Suppressor macrophage treated with lipopolysaccharide for 1 hour (primary cell): ENCODE measurements at regions not wholly inside any gene's neighbourhood (a gene's known extent, or its start where the extent isn't known, plus 50 kb on each side); places are given as distances from the start of the nearest gene placed in this dataset.
A peak's percentile ranks its signal among the peaks of the same experiment; 100 is the strongest.

Source experiments
- DNase-seq, 3 donors: peaks; one replicate each; pipeline ENCODE4 v3.0.0-alpha.2; 2020 to 2022

DNA sequence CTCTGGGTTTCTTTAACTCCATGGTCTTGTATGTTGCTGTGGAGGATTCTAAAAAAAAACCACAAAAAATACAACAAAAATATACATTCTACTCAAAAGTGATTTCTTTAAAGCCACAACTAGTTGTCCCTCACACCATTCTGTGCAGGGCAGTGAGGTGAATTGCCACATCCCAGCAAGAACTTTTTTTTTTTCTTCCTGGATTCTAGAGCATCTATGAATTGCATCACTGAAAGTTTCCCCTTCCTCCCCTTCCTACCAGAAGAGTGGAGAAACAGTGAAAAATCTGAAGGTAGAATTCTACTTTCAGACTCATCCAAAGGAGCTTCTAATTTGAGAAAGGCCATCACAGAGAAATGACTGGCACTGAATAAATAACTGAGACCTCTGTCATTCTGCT lies 395.3 kb downstream of the AEBP2 start:
- no peak for DNase-seq

DNA sequence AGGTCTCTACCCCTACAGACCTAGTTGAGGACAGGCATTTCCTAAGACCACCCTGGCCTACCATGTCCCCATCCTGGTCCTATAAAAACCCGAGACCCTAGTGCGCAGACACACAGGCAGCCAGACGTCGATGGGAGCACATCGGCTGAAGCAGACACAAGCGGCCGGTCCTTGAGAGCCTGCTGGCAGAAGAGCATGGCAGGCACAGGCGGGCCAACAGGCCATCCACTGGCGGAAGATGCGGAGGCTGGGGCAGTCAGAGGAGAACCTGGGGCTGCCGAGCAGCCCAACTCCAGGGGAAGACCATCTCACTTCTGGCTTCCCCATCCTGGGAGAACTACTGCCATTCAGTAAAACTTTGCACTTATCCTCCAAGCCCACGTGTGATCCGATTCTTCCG lies 396.8 kb downstream of the AEBP2 start:
- no peak for DNase-seq

DNA sequence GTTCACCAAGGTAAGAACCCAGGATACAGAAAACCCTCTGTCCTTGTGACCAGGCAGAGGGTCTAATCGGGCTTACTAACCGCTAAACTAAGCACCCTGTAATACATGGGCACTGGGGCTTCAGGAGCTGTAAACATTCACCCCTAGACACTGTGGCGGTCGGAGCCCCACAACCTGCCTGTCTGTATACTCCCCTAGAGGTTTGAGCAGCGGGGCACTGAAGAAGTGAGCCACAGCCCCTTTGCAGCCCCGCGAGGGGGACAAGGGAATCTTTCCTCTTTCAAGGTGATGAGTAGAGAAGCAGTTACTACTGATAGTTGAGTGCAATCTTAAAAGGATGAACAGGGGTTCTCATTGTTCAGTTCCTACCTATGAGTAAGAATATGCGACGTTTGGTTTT lies 397.2 kb downstream of the AEBP2 start:
- no peak for DNase-seq

DNA sequence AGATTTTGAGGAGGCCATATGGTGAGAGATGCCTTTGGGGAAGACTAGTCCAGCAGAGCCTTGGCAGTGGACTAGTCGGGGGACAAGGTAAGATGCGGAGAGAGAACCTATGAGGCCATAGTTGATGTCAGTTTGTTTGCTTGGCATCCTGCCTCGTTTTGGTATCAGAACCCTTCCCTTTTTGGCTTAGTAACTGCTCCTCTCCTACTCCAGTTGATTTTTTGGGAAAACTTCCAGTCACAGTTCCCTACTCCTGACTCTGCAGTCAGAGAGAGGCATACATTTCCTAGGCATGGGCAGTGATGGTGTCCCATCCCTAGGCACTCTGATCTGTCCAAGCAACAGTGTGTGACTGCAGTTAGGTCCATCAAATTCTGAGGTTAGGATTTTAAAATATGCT lies 398.3 kb downstream of the AEBP2 start:
- DNase-seq = no peak

DNA sequence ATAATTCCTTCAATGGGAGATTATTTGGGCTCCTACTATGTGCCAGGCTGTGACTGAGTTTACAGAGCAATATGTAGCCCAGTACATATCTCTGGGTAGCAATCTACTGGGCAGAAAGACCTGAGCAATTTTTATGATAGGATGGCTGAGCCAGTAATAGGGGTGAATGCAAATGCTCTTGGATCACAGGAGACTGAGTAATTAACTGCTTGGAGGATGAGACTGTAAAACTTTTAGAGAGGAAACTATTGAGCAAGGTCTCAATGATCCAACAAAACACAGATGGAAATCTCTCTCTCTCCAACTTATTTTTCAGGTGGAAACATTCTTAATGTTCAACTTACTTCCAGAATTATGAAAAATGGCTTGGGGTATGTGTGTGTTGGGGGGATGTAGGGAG lies 402.2 kb downstream of the AEBP2 start:
- DNase-seq = no peak

DNA sequence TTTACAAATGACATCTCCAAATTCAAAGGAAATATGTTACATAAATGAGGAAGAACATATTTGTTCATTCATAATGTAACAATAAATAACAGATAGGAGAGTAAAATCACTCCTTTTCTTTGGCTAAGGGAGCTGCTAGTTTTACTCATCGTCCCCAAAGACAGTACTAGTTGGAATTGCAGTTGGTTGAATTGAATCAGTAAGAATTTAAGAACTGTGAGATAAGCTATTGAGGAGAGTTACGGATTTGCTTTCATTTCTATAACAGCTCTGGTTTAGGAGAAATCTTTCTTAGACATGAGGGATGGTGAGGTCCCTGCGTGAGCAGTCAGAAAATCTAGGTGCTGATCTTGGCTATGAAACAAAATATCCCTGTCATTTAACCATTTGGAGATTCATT lies 402.8 kb downstream of the AEBP2 start:
- no peak for DNase-seq

DNA sequence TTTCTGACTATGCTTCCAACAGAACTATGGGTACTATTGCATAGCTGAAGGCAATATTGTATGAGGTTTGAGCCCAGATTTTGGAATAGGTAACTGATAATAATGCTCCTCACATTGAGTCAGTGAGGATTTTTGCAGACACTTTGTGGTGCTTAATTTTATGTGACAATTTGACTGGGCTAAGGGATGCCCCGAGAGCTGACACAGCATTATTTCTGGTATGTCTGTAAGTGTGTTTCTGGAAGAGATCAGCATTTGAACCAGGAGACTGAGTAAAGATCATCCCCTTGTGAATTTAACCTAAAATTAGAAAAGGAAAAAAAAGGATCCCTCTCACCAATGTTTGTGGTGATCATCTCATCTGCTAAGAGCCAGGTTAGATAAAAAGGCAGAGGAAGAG lies 404.9 kb downstream of the AEBP2 start:
- no peak for DNase-seq

DNA sequence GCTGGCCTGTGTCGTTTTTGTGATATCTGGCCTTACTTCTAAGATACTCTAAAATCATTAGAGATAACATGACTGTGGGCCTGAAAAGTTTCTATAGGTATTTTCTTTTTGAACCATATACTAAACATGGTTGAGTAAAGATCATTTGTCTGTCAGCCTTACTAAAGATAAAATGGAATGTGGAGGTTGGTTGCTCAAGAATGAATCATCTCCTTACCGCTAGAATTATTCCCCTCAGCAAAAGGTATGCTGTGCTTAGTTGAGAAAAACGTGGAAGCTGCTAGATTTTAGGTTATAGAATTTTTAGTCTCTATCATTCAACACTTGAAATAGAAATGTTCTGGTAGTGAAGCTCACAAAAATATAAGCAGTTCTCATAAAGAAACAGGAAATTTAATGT lies 407.3 kb downstream of the AEBP2 start:
- peak in 2 of 3 donors; percentile 2 to 28 for DNase-seq

DNA sequence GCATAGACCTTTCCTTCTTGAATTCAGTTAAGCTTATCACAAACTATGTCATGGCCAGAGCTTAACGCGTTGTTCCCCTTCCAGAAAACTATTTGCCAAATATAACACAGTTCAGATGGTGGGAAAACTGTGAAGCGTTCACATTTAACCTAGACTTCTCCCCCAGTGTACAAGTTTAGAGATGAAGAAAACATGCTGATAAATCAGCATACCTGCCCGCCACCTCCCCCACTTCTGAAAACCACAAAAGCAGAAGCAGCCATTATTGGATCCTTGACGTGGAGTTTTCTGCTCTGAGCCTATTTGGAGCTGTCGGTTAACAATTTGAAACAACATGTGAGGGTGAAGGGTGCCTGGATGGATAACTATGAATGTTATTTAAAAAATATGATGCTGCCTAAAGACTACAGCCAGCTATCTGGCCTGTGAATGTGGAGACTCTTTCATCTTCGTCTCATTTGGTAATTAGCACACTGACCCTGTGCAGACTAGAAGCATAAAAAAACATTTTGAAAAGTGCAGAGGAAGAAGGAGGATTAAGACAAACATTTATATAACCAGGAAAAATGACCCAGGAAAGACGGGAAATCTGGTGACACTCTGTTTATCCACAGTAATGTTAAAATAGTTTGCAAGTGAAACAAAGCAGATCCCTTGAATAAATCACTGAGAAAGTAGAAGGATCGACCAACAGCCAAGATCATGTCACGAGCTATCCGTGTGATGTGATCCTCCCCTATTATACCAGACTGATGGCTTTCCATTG lies 408.2 kb downstream of the AEBP2 start:
- DNase-seq = no peak

DNA sequence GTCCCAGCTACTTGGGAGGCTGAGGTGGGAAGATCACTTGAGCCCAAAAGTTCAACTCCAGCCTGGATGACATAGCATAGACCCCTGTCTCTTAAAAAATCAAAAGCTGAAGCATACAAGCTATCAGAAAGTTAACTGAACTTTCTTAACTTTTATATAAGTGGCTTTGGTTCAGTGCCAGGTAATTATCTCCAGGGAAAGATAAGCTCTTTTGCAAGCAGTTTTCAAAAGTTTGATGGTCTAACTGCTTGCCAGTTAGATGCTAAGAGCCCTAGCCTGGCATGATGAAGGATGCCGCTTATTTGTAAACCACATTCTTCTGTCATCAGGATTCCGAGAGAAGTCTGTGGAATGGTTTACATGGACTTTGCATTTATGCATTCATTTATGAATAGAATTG lies 409.1 kb downstream of the AEBP2 start:
- no peak for DNase-seq

DNA sequence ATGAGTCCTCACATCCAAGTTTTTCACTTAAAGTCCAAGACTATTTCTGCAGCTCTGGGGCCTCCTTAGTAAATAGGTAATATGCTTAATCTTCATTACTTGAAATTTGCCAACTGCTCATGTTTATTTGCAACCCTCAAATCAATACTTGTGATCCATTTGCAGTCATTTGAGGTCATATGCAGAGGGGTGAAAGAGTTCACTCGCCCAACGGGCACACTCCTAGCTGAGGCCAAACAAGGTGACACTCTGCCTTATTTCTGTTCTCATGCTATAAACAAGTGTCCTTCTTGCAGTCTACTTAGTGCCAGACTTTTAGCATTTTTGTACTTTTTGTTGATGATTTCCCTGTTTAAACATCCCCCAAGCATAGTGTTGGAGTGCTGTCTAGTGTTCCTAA lies 409.9 kb downstream of the AEBP2 start:
- DNase-seq = no peak

DNA sequence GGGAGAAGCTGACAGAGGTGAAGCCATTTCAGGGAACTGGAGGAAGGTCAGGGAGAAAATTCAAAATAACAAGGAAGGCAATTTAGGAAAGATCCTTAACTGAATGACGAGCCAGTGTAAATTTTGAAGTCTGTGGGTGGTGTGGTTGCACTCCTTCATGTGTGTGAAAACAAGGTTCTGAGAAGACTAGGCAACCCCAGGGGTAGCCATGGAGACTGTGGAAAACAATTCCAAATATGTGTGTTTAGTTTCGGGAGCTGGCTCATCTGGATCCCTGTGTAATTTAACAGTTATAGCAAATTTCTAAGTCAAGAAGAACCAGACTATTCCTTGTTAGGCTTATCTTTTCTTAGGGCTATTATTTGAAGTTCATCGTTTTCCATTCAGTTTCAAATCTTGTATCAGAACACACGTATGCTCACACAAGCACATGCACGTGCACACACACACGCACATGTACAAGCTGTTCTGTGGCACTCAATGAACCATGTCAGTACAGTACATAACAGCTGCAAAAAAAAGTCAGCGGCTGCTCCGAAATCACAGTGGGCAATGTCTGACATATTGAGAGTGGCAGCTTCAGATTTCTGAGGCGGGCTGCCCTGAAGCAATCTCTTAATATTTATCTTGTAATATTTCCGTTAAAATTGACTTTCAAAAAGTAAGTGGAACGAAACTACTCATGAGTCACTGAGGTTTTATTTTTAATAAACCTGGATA lies 411.2 kb downstream of the AEBP2 start:
- DNase-seq = no peak

DNA sequence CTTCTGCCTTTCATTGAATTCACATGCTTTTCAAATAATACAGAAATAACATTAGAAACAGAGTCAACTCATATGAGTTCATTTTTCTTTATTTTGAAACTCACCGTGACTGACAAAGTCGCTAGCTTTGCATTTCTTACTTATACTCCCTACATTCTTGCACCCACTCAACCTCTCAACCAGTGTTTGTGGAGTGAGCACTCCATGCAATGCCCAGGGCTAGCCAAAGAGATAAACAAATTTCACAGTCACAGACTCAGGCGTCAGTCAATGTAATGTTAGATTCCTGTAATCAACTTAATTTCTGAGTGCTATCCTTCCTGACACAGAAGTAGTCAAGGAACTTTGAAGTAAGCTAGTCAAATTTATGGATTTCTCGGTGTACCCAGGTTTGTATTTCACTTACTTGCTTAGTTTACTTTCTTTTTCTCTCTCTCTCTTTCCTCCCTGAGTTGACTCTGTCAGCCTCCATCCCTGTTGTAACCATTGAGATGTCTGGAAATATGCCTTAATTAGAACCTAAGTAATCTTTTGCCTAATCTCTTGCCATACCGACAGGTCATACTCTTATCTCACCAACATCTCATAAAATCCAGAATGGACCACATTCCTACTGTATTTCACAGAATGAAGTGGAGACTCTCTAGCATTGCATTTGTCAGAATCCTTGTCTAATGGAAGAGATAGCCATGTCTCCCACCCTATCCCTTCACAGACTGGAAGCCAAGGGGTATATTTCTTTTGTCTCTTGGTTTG lies 413.0 kb downstream of the AEBP2 start:
- no peak for DNase-seq

DNA sequence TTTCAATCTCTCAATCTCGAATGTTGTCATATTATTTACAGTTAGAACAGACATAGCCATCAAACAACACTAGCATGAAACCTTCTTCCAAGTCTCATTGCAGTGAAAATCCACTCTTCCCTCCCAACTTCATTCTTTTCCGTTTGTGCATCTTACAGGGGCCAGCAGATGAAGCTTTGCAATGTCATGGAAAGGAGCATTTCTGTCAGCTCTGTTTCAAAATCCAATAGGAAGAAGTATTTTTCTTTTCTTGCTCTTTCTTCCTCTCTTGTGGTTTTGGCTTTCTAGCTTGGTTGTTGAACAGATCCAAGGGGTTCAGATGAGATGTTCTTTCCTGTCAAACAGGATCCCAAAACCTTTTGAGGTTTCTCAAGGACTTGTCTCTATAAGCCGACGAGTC lies 416.6 kb downstream of the AEBP2 start:
- no peak for DNase-seq

DNA sequence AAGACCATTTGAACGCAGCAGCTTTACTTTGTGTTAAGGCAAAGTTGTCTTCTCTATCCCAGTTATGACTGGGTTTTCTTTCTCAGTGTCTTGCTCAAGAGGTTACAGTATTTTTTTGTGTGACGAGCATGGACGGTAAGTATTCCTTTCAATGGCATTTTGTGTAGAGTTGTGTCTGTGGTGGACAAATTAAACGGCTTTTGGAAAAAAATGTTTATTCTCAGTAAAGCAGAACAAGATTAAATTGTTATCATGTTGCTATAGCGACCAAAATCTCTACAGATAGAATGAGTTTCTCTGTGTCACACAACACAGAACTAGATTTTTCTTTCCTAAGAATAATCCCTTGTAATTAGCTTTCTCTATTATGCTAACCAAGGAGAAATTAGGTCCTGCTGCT lies 417.1 kb downstream of the AEBP2 start:
- peak in 1 of 3 donors; percentile 1 for DNase-seq

DNA sequence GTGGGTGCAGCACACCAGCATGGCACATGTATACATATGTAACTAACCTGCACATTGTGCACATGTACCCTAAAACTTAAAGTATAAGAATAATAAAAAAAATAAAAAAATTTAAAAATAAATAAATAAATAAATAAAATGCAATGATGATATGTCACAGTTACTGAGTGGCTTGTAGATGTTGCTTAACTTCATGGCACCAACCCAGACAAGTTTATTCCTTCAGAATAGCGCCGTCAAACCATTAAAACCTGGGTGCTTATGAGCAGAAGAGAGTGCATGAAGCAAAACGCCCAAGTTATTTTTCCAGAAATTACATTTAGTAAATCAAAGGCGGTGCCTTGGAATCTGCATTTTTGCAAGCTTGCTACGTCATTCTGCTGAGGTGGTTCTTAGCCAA lies 417.9 kb downstream of the AEBP2 start:
- no peak for DNase-seq

DNA sequence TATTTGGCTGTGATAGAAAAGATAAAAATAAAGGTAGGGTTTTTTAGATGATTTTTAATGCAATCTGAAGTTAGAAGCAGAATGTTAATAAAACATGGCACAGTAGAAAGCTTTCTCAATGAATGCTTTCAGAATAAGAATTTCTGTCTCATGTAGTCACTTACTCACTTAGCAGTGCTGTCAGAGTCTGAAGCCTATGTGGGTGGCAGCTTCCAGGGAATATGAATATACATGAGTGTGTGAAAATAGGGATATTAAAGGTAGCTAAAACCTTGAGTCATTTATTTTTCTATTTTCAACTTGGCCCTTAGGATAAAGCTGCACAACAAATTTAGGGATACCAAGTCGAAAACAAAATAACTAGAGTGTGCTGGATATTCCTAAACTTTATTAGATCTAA lies 427.9 kb downstream of the AEBP2 start:
- DNase-seq = no peak

DNA sequence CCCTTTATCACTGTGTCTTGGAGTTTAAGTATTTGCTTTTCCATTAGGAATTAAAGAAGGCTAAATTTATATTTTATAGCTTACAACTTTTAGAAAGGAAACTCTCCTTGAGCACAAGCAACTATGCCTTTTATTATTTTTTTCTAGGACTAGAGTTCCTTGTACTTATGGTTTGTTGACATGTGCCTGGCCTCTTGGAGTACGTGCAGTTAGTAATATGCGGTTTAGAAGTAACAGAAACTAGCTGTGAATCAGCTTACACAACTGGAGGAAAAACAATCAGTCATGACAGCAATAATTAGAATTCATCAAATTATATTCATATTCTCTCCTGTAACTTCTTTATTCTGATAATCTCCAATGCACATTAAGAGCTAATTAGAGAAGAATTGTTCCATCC lies 428.7 kb downstream of the AEBP2 start:
- DNase-seq = no peak

DNA sequence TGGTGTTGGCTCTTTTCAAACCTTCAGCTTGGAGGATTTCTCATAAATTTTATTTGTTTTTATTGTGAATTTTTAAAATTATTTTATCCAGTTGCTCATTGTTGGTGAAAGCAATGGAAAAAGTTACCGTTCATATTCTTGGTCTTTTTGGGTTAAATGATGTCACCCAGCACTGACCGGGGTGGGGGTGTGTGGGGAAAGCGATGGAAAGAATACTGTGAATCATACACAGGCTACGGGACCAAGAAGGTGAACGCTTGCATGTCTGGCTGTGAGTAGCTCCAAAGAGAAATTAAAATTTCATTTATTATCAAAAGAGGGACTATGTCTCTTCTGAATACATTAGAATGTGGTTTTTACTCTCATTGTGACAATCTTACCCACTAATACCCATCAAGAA lies 430.1 kb downstream of the AEBP2 start:
- DNase-seq = no peak

DNA sequence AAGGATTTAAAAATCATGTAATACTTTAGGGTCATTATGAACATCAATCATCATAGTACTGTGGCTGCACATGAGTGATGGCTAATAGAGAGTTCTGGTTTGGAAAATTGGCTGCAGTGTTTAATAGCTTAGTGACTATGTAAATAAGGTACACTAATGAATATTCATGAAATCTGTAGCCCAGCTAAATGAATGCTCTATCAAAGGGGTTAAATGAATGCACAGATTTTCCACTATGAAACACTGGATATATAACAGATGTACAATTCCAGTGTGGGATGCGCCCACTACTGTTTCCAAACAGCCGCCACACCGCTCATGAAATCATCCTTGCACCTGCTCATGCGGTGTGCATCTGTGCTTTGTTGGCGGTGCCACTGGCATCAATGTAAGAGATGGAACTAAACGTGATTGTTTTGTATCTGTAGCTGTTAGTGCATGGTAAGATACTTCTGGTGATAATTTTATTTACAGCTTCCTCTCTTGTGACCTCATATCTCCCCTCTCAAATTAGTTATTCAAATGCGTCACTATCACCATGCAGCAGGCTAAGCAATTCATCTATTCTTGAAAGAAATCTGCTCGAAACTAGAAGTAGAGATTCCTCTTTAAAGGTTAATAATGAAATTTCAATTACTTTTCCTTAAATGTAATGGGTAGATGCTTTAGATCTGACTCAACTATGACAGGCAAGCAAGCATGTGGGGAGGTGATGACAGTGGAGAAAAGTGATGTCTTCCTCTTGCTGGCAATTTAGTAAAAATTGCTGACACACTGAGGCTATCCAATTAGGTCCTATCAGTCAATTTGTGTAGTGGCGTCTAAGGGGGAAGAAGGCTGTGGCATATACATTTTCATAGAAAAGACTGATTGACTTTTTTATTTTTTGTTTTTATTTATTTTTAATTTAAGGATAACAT lies 433.6 kb downstream of the AEBP2 start:
- no peak for DNase-seq

DNA sequence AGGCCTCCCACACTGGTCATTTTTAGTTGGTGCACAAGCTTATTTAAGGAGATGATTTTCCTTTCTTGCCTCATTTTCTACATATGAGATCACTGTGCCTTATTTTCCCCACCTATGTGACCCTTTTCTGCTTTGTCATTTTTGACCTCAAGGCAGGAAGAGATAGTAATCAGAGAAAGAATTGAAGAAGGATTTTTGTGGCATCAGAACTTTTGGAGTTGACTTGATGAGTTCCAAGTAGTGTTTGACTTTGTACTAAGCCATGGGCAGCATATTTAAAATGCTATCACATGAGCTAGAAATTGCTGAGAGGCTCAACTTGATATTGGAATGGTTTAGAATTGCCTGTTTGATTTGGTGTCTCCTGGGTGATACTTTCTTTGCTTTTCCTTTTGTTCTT lies 440.8 kb downstream of the AEBP2 start:
- no peak for DNase-seq

DNA sequence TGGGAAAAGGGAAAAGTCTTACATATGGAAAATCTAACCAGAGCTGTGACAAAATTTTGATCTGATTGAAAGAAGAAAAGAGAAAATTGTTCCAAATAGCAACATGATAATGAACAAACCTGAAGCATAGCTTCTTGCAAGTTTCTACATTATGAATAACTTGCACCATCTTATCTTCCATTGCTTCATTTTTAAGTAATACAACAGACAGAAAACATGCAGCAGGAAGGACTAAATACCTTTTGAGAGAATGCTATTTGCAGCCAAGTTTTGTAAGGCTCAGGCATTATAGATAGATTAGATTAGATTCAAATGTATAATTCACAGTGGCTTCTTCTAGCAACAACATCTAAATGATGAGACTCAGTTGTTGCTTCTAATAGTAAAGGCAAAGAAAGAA lies 441.4 kb downstream of the AEBP2 start:
- DNase-seq = no peak

DNA sequence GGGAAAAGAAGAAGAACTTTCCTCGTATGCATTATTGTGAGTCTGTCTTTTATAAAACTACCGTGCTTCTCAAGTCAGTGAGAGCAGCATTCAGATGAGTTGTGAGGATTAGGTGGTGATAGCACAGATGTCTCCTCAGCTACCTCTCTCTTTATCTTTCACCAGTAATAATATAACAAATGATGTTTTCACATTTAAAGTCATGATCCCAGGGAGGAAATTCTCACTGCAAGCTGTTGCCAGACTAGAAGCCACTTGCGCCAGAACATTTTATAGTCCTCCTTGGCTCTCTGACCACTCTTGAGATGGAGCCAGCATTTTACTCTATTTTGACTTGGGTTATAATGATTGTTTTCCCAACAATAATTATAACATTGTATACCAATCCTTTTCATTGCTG lies 443.1 kb downstream of the AEBP2 start:
- no peak for DNase-seq
